Transverse colon (tissue), 4 donors: ENCODE measurements at regions not wholly inside any gene's neighbourhood (a gene's known extent, or its start where the extent isn't known, plus 50 kb on each side); places are given as distances from the start of the nearest gene placed in this dataset.

Experiments
- EP300 ChIP-seq: sonication (generic); formaldehyde crosslinking; IDR thresholded peaks from one replicate; pipeline ENCODE4 v1.6.1; 2017; ENCODE audit warnings: antibody characterized with exemption, low read depth
- POLR2A ChIP-seq: fragments of 450-650 bp; IDR thresholded peaks from one replicate; pipeline ENCODE4 v1.6.1; 2016; ENCODE audit warnings: antibody characterized with exemption, mild to moderate bottlenecking, moderate library complexity
- POLR2AphosphoS5 ChIP-seq, 3 donors: sonication (generic); formaldehyde crosslinking; IDR thresholded peaks; one replicate each; pipeline ENCODE4 v1.6.1; 2016; ENCODE audit warnings: antibody characterized with exemption in 3 of 3
- TF ChIP-seq, protein P1 (sequence below), 5 experiments: fragments of 200-600 bp in 3 of 5; fragments of 450-650 bp in 2 of 5; sonication (generic) in 3 of 5; IDR thresholded peaks; 1 replicate in 2 of 5; 2 replicates in 3 of 5; pipeline ENCODE4 v1.5.1; 2016 to 2017; ENCODE audit warnings: antibody characterized with exemption in 5 of 5, inconsistent platforms in 3 of 5, mild to moderate bottlenecking in 2 of 5, moderate library complexity in 1 of 5

DNA sequence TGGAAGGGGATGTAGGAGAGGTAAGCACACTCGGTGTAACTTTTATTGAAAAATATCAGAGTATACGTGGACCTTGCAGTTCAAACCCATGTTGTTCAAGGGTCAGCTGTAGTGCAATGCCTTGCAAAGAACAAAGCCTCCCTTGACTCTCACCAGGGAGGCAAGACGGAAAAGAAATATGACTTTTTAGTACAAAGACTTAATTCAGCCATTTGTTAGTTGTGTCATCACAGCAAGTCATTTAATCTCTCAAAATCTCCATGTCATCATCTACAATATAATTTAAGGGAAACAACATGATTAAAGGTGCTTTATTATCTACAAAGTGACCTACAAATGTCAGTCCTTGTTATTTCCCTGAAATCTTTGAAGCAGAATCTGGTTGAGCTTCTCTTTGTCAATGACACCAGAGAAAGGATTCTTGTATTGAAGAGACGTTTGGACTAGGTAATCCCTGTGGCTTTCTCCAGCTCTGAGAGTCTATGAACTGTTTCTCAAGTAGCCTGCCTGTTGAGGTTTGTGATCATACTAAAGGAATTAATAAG, 502.8 kb downstream of the REEP3 start:
- TF ChIP-seq, protein P1, sequence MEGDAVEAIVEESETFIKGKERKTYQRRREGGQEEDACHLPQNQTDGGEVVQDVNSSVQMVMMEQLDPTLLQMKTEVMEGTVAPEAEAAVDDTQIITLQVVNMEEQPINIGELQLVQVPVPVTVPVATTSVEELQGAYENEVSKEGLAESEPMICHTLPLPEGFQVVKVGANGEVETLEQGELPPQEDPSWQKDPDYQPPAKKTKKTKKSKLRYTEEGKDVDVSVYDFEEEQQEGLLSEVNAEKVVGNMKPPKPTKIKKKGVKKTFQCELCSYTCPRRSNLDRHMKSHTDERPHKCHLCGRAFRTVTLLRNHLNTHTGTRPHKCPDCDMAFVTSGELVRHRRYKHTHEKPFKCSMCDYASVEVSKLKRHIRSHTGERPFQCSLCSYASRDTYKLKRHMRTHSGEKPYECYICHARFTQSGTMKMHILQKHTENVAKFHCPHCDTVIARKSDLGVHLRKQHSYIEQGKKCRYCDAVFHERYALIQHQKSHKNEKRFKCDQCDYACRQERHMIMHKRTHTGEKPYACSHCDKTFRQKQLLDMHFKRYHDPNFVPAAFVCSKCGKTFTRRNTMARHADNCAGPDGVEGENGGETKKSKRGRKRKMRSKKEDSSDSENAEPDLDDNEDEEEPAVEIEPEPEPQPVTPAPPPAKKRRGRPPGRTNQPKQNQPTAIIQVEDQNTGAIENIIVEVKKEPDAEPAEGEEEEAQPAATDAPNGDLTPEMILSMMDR (IDR thresholded peaks at IDR 0.05), result no peak
- no peak for TF ChIP-seq POLR2A
- TF ChIP-seq POLR2AphosphoS5 (IDR thresholded peaks at IDR 0.05), result no peak
- no peak for TF ChIP-seq EP300
